ENCODE measurements at regions not wholly inside any gene's neighbourhood (a gene's known extent, or its start where the extent isn't known, plus 50 kb on each side); places are given as distances from the start of the nearest gene placed in this dataset.

- 75 to 89% methylated on average over 2 to 8 of the region's 13 CpGs for WGBS, 2 donors (ENCODE audit: low coverage in 1 of 2)
Measured at GRCh38 chr5:5652181-5652580, 229.7 kb downstream of the ICE1 start.

GRCh38 chr5:5650949-5651348, 228.5 kb downstream of the ICE1 start:
- Histone ChIP-seq H3K27me3 (no peaks in the 10 kb centered on the region), H3K27ac (no peak overlapping the region), H3K9me3 (no peaks in the 10 kb centered on the region), H3K4me1 (no peaks in the 10 kb centered on the region), H3K4me3 (no peak overlapping the region), H3K36me3 (no peaks in the 10 kb centered on the region)
- no peak for ATAC-seq
- TF ChIP-seq CTCF (IDR thresholded peaks at IDR 0.05) (no peak), POLR2AphosphoS5 (IDR thresholded peaks at IDR 0.05) (no peak), EP300 (IDR thresholded peaks at IDR 0.05) (no peak), POLR2A (IDR thresholded peaks at IDR 0.05) (no peak)
- 96 to 100% methylated on average over 2 of the region's 2 CpGs for WGBS, 2 donors (ENCODE audit: low coverage in 1 of 2)

More at GRCh38 chr5:5652181-5652580, 229.7 kb downstream of the ICE1 start:
- Histone ChIP-seq H3K27me3 (no peaks in the 10 kb centered on the region), H3K27ac (no peak overlapping the region), H3K9me3 (no peaks in the 10 kb centered on the region), H3K4me1 (no peaks in the 10 kb centered on the region), H3K36me3 (no peaks in the 10 kb centered on the region), H3K4me3 (no peak overlapping the region)
- no peak for ATAC-seq
- no peak for TF ChIP-seq EP300 (IDR thresholded peaks at IDR 0.05)
- TF ChIP-seq POLR2A (IDR thresholded peaks at IDR 0.05) = no peak

- no peaks in the 10 kb centered on the region for H3K36me3 ChIP-seq
- ATAC-seq = no peak
- peak overlapping the region in 1 of 4 donors; percentile 29 for H3K27ac ChIP-seq
- no peak for TF ChIP-seq POLR2AphosphoS5 (IDR thresholded peaks at IDR 0.05)
- TF ChIP-seq POLR2A (IDR thresholded peaks at IDR 0.05) = no peak
- no peak for TF ChIP-seq EP300 (IDR thresholded peaks at IDR 0.05)
- no peak for TF ChIP-seq CTCF (IDR thresholded peaks at IDR 0.05)
- WGBS, 2 donors (ENCODE audit: low coverage in 1 of 2) = 49 to 57% methylated on average over 5 of the region's 5 CpGs
- H3K4me3 ChIP-seq = no peak overlapping the region
- no peaks in the 10 kb centered on the region for H3K27me3 ChIP-seq
- H3K4me1 ChIP-seq = peaks cover 0 to 3% (median 0%) of the 10 kb centered on the region in 3 donors
- H3K9me3 ChIP-seq = no peaks in the 10 kb centered on the region
Measured at GRCh38 chr5:5650242-5650641, 227.8 kb downstream of the ICE1 start.

GRCh38 chr5:5649641-5650040, 227.2 kb downstream of the ICE1 start:
- ATAC-seq = no peak
- peak overlapping the region in 2 of 4 donors; percentile 29 to 31 for H3K27ac ChIP-seq
- H3K4me1 ChIP-seq = peaks cover 0 to 9% (median 0%) of the 10 kb centered on the region in 3 donors
- H3K27me3 ChIP-seq = no peaks in the 10 kb centered on the region
- no peak overlapping the region for H3K4me3 ChIP-seq
- 53 to 59% methylated on average over 5 of the region's 5 CpGs for WGBS, 2 donors (ENCODE audit: low coverage in 1 of 2)
- no peaks in the 10 kb centered on the region for H3K9me3 ChIP-seq
- TF ChIP-seq POLR2AphosphoS5 (IDR thresholded peaks at IDR 0.05) = no peak
- TF ChIP-seq POLR2A (IDR thresholded peaks at IDR 0.05) = no peak
- TF ChIP-seq CTCF (IDR thresholded peaks at IDR 0.05) = no peak
- no peak for TF ChIP-seq EP300 (IDR thresholded peaks at IDR 0.05)
- H3K36me3 ChIP-seq = no peaks in the 10 kb centered on the region

GRCh38 chr5:5648694-5649093, 226.2 kb downstream of the ICE1 start:
- no peak overlapping the region for H3K27ac ChIP-seq
- no peak overlapping the region for H3K4me3 ChIP-seq
- no peaks in the 10 kb centered on the region for H3K27me3 ChIP-seq
- no peak for ATAC-seq
- H3K9me3 ChIP-seq = no peaks in the 10 kb centered on the region
- H3K36me3 ChIP-seq = no peaks in the 10 kb centered on the region
- peaks cover 0 to 18% (median 0%) of the 10 kb centered on the region in 3 donors for H3K4me1 ChIP-seq
- 87 to 100% methylated on average over 7 of the region's 7 CpGs for WGBS, 2 donors (ENCODE audit: low coverage in 1 of 2)
- TF ChIP-seq POLR2AphosphoS5 (IDR thresholded peaks at IDR 0.05) = no peak
- TF ChIP-seq CTCF (IDR thresholded peaks at IDR 0.05) = no peak
- no peak for TF ChIP-seq POLR2A (IDR thresholded peaks at IDR 0.05)

Data from gastroesophageal sphincter (tissue), 4 donors.